Parathyroid adenoma (tissue), 2 donors: ENCODE measurements at regions not wholly inside any gene's neighbourhood (a gene's known extent, or its start where the extent isn't known, plus 50 kb on each side); places are given as distances from the start of the nearest gene placed in this dataset.

Experiments used
- H2AFZ ChIP-seq: fragments of 300-600 bp; sonication (generic); one replicate; pipeline ENCODE4 v1.7.0; 2017; ENCODE audit warnings: antibody characterized with exemption, mild to moderate bottlenecking
- H3K27ac ChIP-seq: fragments of 300-600 bp; sonication (generic); one replicate; pipeline ENCODE4 v1.7.0; 2017
- H3K27me3 ChIP-seq: fragments of 300-600 bp; sonication (generic); one replicate; pipeline ENCODE4 v1.7.0; 2017; ENCODE audit warnings: low read length; ENCODE audit not compliant: control insufficient read depth, insufficient read depth
- H3K36me3 ChIP-seq: fragments of 300-600 bp; sonication (generic); one replicate; pipeline ENCODE4 v1.7.0; 2017; ENCODE audit warnings: low read length; ENCODE audit not compliant: control insufficient read depth, insufficient read depth
- H3K4me1 ChIP-seq: fragments of 300-600 bp; sonication (generic); one replicate; pipeline ENCODE4 v1.7.0; 2017; ENCODE audit warnings: control low read depth
- H3K4me2 ChIP-seq: fragments of 300-600 bp; sonication (generic); one replicate; pipeline ENCODE4 v1.7.0; 2017; ENCODE audit warnings: low read length
- H3K4me3 ChIP-seq: fragments of 300-600 bp; sonication (generic); one replicate; pipeline ENCODE4 v1.7.0; 2017; ENCODE audit warnings: low read depth, low read length
- H3K79me2 ChIP-seq: fragments of 300-600 bp; sonication (generic); one replicate; pipeline ENCODE4 v1.7.0; 2017; ENCODE audit warnings: control low read depth
- H3K9ac ChIP-seq: fragments of 300-600 bp; sonication (generic); one replicate; pipeline ENCODE4 v1.7.0; 2017; ENCODE audit warnings: mild to moderate bottlenecking
- H3K9me3 ChIP-seq: fragments of 300-600 bp; sonication (generic); one replicate; pipeline ENCODE4 v1.7.0; 2017; ENCODE audit warnings: low read length; ENCODE audit not compliant: control insufficient read depth
- TF ChIP-seq, protein P1 (sequence below): fragments of 300-600 bp; sonication (generic); IDR thresholded peaks from one replicate; pipeline ENCODE4 v1.7.0; 2017; ENCODE audit warnings: antibody characterized with exemption, mild to moderate bottlenecking
- donor health status: primary hyperparathyroidism.

DNA sequence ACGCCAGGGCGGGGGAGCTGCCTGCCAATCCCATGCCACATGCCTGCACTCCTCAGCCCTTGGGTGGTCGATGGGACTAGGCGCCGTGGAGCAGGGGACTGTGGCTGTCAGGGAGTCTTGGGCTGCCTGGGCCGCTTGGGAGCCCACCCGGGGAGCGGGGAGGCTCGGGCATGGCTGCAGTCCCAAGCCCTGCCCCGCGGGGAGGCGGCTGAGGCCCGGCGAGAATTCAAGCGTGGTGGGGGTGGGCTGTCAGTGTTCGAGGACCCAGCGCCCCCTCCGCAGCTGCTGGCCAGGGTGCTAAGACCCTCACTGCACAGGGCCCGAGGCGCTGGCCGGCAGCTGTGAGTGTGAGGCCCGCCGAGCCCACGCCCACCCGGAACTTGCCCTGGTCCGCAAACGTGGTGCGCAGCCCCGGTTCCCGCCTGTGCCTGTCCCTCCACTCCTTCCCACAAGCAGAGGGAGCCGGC, 83.2 kb upstream of the DMRTA1 start:
- H3K36me3 ChIP-seq: no peaks in the 10 kb centered on the region
- no peaks in the 10 kb centered on the region for H3K79me2 ChIP-seq
- H3K9ac ChIP-seq: no peak overlapping the region
- no peak overlapping the region for H2AFZ ChIP-seq
- no peak overlapping the region for H3K27ac ChIP-seq
- no peak overlapping the region for H3K4me2 ChIP-seq
- H3K4me1 ChIP-seq: no peaks in the 10 kb centered on the region
- TF ChIP-seq, protein P1, sequence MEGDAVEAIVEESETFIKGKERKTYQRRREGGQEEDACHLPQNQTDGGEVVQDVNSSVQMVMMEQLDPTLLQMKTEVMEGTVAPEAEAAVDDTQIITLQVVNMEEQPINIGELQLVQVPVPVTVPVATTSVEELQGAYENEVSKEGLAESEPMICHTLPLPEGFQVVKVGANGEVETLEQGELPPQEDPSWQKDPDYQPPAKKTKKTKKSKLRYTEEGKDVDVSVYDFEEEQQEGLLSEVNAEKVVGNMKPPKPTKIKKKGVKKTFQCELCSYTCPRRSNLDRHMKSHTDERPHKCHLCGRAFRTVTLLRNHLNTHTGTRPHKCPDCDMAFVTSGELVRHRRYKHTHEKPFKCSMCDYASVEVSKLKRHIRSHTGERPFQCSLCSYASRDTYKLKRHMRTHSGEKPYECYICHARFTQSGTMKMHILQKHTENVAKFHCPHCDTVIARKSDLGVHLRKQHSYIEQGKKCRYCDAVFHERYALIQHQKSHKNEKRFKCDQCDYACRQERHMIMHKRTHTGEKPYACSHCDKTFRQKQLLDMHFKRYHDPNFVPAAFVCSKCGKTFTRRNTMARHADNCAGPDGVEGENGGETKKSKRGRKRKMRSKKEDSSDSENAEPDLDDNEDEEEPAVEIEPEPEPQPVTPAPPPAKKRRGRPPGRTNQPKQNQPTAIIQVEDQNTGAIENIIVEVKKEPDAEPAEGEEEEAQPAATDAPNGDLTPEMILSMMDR: no peak
- no peak overlapping the region for H3K4me3 ChIP-seq
- no peaks in the 10 kb centered on the region for H3K27me3 ChIP-seq
- no peaks in the 10 kb centered on the region for H3K9me3 ChIP-seq

DNA sequence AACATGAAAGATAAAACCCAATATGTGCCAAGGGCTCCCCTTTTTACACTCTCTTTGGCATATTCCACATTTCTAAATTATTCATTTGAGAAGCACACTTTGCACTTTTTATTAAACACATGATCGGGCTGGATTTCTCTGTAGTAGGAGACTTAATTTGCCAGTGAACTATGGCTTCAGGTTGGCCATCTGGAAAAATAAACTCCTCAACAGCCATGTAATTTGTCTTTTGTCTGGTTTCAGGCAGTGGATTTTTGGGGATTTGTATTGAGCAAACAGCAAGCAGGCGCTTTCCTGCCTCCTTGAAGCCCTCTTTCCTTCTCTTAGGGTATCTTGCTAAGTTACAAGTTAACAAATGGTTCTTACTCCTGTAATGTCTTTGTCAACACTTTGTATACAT, 73.0 kb upstream of the DMRTA1 start:
- Histone ChIP-seq H3K27ac (no peak overlapping the region), H3K79me2 (no peaks in the 10 kb centered on the region), H3K4me3 (no peak overlapping the region), H3K9ac (no peak overlapping the region), H3K36me3 (no peaks in the 10 kb centered on the region), H3K9me3 (no peaks in the 10 kb centered on the region), H2AFZ (no peak overlapping the region), H3K27me3 (no peaks in the 10 kb centered on the region), H3K4me1 (no peaks in the 10 kb centered on the region), H3K4me2 (no peak overlapping the region)
- TF ChIP-seq, protein P1: no peak

DNA sequence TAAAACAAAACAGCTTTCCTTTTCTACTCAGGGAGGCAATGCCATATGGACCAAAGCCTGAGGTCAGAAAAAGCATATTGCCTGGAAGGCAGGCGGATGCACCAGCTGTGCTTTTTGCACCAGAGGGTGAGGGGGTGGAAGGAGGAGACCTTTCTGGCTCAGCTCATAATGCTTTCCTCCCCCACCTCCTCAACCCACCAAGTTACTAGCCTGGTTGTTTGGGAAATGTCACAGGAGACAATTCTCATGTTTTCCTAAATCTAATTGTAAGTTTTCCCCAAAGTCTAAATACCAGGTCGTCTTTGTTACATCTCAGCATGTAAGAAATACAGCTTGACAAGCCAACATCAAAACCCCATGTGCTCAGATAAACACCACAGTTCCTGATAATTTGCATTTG, 72.6 kb upstream of the DMRTA1 start:
- H3K9ac ChIP-seq: no peak overlapping the region
- no peaks in the 10 kb centered on the region for H3K27me3 ChIP-seq

DNA sequence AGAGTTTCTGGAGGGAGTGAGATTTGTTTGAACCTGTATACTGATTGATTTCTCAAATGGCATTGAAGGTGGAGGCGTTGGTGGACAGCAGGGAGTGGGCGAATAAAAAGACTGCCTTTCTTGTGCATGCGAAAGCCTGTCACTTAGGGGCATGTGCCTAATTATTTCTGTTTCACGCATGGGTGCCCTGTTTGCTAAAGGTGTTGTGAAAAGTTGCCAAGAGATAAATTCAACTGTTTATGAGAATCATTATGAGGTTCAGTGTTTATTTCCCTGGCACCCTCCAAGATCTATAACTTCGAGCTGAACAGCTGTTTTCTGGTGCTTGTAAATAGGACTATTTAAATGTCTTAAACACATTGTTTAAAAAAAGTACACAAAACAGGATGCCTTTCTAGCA, 67.4 kb upstream of the DMRTA1 start:
- no peak overlapping the region for H2AFZ ChIP-seq
- no peaks in the 10 kb centered on the region for H3K4me1 ChIP-seq
- H3K27me3 ChIP-seq: no peaks in the 10 kb centered on the region
- H3K36me3 ChIP-seq: no peaks in the 10 kb centered on the region
- TF ChIP-seq, protein P1: no peak
- H3K27ac ChIP-seq: no peak overlapping the region
- H3K79me2 ChIP-seq: no peaks in the 10 kb centered on the region
- no peak overlapping the region for H3K9ac ChIP-seq
- H3K9me3 ChIP-seq: no peaks in the 10 kb centered on the region
- H3K4me3 ChIP-seq: no peak overlapping the region
- no peak overlapping the region for H3K4me2 ChIP-seq

More for the DNA sequence above, 72.6 kb upstream of the DMRTA1 start:
- no peaks in the 10 kb centered on the region for H3K4me1 ChIP-seq
- H3K27ac ChIP-seq: no peak overlapping the region
- TF ChIP-seq, protein P1: no peak
- no peak overlapping the region for H3K4me2 ChIP-seq
- H3K4me3 ChIP-seq: no peak overlapping the region
- H3K36me3 ChIP-seq: no peaks in the 10 kb centered on the region
- H3K9me3 ChIP-seq: no peaks in the 10 kb centered on the region
- H2AFZ ChIP-seq: no peak overlapping the region
- no peaks in the 10 kb centered on the region for H3K79me2 ChIP-seq

DNA sequence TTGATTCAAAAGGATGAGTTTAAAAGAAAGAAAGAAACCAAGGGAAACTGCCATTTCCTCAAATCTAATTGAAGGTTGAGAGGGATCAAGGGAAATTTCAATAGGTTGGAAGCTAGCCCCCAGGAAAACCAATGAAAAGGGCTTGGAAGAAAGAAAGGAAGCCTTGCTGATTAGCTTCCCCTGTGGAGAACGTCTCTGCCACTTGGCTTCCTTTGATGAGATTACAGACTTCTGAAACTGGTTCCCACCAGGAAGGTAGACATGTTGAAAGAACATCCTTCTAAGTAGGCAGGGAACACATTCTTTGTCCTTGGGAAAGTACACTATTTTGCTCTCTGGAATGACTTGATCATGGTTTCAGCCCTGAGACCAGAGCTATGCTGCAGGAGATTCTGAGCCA, 65.5 kb upstream of the DMRTA1 start:
- no peaks in the 10 kb centered on the region for H3K79me2 ChIP-seq
- no peaks in the 10 kb centered on the region for H3K4me1 ChIP-seq
- H3K9ac ChIP-seq: no peak overlapping the region
- H2AFZ ChIP-seq: no peak overlapping the region
- TF ChIP-seq, protein P1: no peak
- no peak overlapping the region for H3K4me2 ChIP-seq
- H3K36me3 ChIP-seq: no peaks in the 10 kb centered on the region
- H3K9me3 ChIP-seq: no peaks in the 10 kb centered on the region
- H3K4me3 ChIP-seq: no peak overlapping the region
- H3K27ac ChIP-seq: no peak overlapping the region
- no peaks in the 10 kb centered on the region for H3K27me3 ChIP-seq
